K562 (cell line): ENCODE measurements at regions not wholly inside any gene's neighbourhood (a gene's known extent, or its start where the extent isn't known, plus 50 kb on each side); places are given as distances from the start of the nearest gene placed in this dataset.

Experiments
- CHD7 ChIP-seq: fragments of 200-600 bp; sonication (generic); IDR thresholded peaks from one replicate; pipeline ENCODE4 v1.6.1; 2012; ENCODE audit warnings: mild to moderate bottlenecking, low read depth, low read length, inconsistent platforms
- ETV6 ChIP-seq, 3 experiments: fragments of 150-350 bp in 1 of 3; sonication (generic) in 1 of 3; formaldehyde crosslinking in 1 of 3; IDR thresholded peaks; 2 replicates each; pipeline versions ENCODE4 v1.6.1 to v1.8.0; 2014 to 2022; ENCODE audit warnings: borderline replicate concordance in 2 of 3, low read depth in 2 of 3, antibody characterized with exemption in 1 of 3, low read length in 1 of 3, mild to moderate bottlenecking in 1 of 3, missing genetic modification reagents in 1 of 3
- SMAD2 ChIP-seq: fragments of 150-350 bp; IDR thresholded peaks from 2 replicates; pipeline ENCODE4 v1.6.1; 2014; ENCODE audit warnings: low read depth, mild to moderate bottlenecking, low read length

DNA sequence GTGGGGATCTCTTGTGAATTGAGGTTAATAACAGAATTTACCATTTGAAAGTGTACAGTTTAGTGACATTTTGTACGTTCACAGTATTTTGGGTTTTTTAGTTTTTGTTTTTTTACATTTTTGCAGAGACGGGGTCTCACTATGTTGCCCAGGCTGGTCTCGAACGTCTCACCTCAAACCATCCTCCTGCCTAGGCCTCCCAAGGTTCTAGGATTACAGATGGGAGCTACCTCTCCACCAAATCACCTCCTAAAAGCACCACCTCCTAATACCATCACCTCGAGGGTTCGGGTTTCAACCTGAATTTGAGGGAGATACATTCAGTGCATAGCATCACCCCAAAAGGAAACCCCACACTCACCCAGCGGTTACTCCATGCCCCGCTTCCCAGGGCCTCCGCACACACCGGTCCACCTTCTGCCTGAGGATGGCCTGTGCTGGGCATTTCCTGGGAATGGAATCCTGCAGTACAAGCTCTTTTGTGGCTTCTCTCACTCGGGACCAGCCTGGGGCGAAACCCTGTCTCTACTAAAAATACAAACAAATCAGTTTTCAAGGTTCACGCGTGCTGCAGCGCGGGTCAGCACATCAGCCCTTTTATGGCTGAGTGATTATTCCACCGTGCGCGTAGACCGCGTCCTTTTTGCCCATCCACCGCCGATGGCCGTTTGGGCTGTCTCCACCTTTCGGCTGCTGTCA, 182.7 kb upstream of the CIBAR2 start (continued):
- no peak for TF ChIP-seq ETV6 (IDR thresholded peaks at IDR 0.05; ENCODE audit: borderline replicate concordance in 1 of 2, low read depth in 2 of 2, low read length in 1 of 2)
- no peak for TF ChIP-seq ETV6 (CRISPR knock-in tag; IDR thresholded peaks at IDR 0.05; ENCODE audit: borderline replicate concordance)
- TF ChIP-seq SMAD2 = no peak
- TF ChIP-seq CHD7 = no peak
